ENCODE measurements at regions not wholly inside any gene's neighbourhood (a gene's known extent, or its start where the extent isn't known, plus 50 kb on each side); places are given as distances from the start of the nearest gene placed in this dataset.

DNA sequence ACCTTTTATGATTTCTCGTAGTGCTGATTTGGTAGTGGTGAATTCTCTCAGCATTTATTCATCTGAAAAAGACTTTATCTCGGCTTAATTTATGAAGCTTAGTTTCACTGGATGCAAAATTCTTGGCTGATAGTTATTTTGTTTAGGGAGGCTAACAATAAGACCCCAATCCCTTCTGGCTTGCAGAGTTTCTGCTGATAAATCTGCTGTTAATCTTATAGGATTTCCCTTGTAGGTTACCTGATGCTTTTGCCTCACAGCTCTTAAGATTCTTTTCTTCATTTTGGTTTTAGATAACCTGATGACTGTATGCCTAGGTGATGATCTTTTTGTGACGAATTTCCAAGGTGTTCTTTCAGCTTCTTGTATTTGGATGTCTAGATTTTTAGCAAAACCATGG is 388.7 kb downstream of the UTRN start:
- Histone ChIP-seq H4K20me1 (ENCODE audit: control insufficient read depth, insufficient read depth, insufficient read length) (no peaks in the 10 kb centered on the region), H3K56ac (ENCODE audit: insufficient read length, low read depth, low read length) (no peak overlapping the region), H3K79me2 (ENCODE audit: insufficient read depth, low read length) (0 out of 2 replicates have a peak, but pooled peaks cover 1% of the 10 kb centered on the region), H2BK12ac (ENCODE audit: insufficient read length, low read depth, low read length) (no peak overlapping the region), H3K79me1 (ENCODE audit: insufficient read depth, low read depth, low read length, poor library complexity, severe bottlenecking) (no peaks in the 10 kb centered on the region), H2BK5ac (ENCODE audit: insufficient read length, low read length) (no peak overlapping the region), H3K23me2 (ENCODE audit: insufficient read length, low read depth, low read length, poor library complexity, severe bottlenecking) (no peaks in the 10 kb centered on the region), H2AFZ (ENCODE audit: low read length) (no peak overlapping the region), H4K8ac (replicated peaks; ENCODE audit: insufficient read length, low read depth, low read length) (no peak overlapping the region), H2AK5ac (ENCODE audit: insufficient read length, low read length) (no peak overlapping the region), H2BK120ac (ENCODE audit: low read depth, low read length, poor library complexity, severe bottlenecking) (no peak overlapping the region), H3K4me1 (ENCODE audit: insufficient read depth, low read length) (peaks cover 2% of the 10 kb centered on the region; the same call in 1 of the 2 replicates), H3K14ac (ENCODE audit: insufficient read depth, low read length) (no peak overlapping the region), H4K91ac (ENCODE audit: insufficient read length, low read depth, low read length) (no peak overlapping the region), H3K4ac (ENCODE audit: low read depth, low read length) (no peak overlapping the region), H3K18ac (ENCODE audit: insufficient read length, low read depth, low read length) (no peak overlapping the region), H3K9me3 (ENCODE audit: control insufficient read depth, low read depth, low read length) (no peaks in the 10 kb centered on the region), H3K23ac (ENCODE audit: insufficient read length, low read depth, low read length) (no peak overlapping the region), H3K4me2 (ENCODE audit: insufficient read depth, insufficient read length, low read length) (no peak overlapping the region), H4K5ac (ENCODE audit: insufficient read length, low read depth, low read length) (no peak overlapping the region), H3T11ph (ENCODE audit: low read length) (no peak overlapping the region), H2BK20ac (ENCODE audit: low read depth, low read length, poor library complexity, severe bottlenecking) (no peak overlapping the region), H3K27me3 (ENCODE audit: insufficient read depth, low read length) (no peaks in the 10 kb centered on the region), H3K9ac (ENCODE audit: extremely low read depth, insufficient read length, low read length) (no peak overlapping the region), H3K27ac (ENCODE audit: insufficient read length, low read depth, low read length) (no peak overlapping the region), H2BK15ac (ENCODE audit: low read depth, low read length) (no peak overlapping the region)
- no peaks in the 10 kb centered on the region for H3K27me3 Mint-ChIP-seq (ENCODE audit: low read depth)
- H3K27ac Mint-ChIP-seq = no peak overlapping the region
- WGBS (ENCODE audit: extremely low coverage, insufficient read length, low lambda C conversion rate) = no CpG with 5 or more reads among the region's 3 CpGs
- TF ChIP-seq, protein P1, sequence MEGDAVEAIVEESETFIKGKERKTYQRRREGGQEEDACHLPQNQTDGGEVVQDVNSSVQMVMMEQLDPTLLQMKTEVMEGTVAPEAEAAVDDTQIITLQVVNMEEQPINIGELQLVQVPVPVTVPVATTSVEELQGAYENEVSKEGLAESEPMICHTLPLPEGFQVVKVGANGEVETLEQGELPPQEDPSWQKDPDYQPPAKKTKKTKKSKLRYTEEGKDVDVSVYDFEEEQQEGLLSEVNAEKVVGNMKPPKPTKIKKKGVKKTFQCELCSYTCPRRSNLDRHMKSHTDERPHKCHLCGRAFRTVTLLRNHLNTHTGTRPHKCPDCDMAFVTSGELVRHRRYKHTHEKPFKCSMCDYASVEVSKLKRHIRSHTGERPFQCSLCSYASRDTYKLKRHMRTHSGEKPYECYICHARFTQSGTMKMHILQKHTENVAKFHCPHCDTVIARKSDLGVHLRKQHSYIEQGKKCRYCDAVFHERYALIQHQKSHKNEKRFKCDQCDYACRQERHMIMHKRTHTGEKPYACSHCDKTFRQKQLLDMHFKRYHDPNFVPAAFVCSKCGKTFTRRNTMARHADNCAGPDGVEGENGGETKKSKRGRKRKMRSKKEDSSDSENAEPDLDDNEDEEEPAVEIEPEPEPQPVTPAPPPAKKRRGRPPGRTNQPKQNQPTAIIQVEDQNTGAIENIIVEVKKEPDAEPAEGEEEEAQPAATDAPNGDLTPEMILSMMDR (conservative IDR thresholded peaks at IDR 0.05) = no peak
- peaks cover 57 to 58% of the 10 kb centered on the region in 2 experiments for H3K9me3 Mint-ChIP-seq
- H3K4me1 Mint-ChIP-seq = peaks cover 9 to 17% of the 10 kb centered on the region in 2 experiments
- DNase-seq = no peak
- H3K4me3 Mint-ChIP-seq = no peak overlapping the region
- peaks cover 43 to 76% (median 45%) of the 10 kb centered on the region in 3 experiments for H3K36me3 Mint-ChIP-seq (ENCODE audit: insufficient read depth in 1 of 3, low read depth in 3 of 3)

Measured in H9 (cell line).